Peyer's patch (tissue), 4 donors: ENCODE measurements at regions not wholly inside any gene's neighbourhood (a gene's known extent, or its start where the extent isn't known, plus 50 kb on each side); places are given as distances from the start of the nearest gene placed in this dataset.
A peak's percentile ranks its signal among the peaks of the same experiment; 100 is the strongest.

Source experiments
- POLR2A ChIP-seq, 2 donors: fragments of 450-650 bp; IDR thresholded peaks; one replicate each; pipeline ENCODE4 v1.5.1; 2017; ENCODE audit warnings: antibody characterized with exemption in 2 of 2, mild to moderate bottlenecking in 2 of 2, moderate library complexity in 2 of 2
- TF ChIP-seq, protein P1 (sequence below), 6 experiments: fragments of 450-650 bp in 4 of 6; fragments of 200-600 bp in 2 of 6; sonication (generic) in 1 of 6; IDR thresholded peaks; one replicate each; pipeline ENCODE4 v1.5.1; 2017 to 2019; ENCODE audit warnings: antibody characterized with exemption in 6 of 6, mild to moderate bottlenecking in 3 of 6, moderate library complexity in 1 of 6

DNA sequence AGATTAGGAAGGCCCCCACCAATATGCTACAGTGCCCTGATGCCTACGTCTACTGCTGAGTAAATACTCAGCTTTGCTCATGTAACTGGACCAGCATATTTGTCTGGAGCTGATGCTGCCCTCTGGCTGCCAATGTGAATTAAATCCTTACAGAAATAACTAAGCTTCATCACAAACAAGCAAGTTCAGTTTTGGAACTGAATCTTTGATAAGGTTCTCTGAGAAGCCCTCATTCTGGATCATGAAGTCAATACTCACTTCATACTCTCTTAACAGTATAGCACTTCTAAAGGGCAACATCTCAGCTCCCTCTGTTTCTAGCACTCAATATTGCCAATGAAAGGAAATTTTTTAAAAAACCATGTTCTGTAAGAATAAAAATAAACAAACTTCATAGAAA, 246.7 kb downstream of the ETV1 start:
- TF ChIP-seq, protein P1, sequence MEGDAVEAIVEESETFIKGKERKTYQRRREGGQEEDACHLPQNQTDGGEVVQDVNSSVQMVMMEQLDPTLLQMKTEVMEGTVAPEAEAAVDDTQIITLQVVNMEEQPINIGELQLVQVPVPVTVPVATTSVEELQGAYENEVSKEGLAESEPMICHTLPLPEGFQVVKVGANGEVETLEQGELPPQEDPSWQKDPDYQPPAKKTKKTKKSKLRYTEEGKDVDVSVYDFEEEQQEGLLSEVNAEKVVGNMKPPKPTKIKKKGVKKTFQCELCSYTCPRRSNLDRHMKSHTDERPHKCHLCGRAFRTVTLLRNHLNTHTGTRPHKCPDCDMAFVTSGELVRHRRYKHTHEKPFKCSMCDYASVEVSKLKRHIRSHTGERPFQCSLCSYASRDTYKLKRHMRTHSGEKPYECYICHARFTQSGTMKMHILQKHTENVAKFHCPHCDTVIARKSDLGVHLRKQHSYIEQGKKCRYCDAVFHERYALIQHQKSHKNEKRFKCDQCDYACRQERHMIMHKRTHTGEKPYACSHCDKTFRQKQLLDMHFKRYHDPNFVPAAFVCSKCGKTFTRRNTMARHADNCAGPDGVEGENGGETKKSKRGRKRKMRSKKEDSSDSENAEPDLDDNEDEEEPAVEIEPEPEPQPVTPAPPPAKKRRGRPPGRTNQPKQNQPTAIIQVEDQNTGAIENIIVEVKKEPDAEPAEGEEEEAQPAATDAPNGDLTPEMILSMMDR (IDR thresholded peaks at IDR 0.05) = peak in 4 of 6 experiments; percentile 34 to 70 (median 53)
- TF ChIP-seq POLR2A (IDR thresholded peaks at IDR 0.05) = no peak
